ENCODE measurements at regions not wholly inside any gene's neighbourhood (a gene's known extent, or its start where the extent isn't known, plus 50 kb on each side); places are given as distances from the start of the nearest gene placed in this dataset.

DNA sequence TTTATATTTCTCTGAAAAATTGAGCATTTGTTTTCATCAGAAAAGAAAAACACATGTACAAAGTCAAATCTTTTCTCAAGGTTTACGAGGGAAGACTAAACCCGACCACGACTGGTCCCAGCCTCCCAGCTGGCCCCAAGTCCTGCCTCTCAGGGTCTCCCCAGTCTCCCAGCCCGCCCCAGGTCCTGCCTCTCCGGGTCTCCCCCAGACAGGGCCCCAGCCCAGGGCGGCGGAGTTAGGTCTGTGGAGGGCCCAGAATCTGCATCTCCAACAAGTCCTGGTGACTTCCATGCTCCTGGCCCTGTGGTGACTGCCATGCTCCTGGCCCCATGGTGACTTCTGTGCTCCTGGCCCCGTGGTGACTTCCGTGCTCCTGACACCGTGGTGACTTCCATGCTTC, 359.9 kb downstream of the IRX2 start:
- TF ChIP-seq, protein P1, sequence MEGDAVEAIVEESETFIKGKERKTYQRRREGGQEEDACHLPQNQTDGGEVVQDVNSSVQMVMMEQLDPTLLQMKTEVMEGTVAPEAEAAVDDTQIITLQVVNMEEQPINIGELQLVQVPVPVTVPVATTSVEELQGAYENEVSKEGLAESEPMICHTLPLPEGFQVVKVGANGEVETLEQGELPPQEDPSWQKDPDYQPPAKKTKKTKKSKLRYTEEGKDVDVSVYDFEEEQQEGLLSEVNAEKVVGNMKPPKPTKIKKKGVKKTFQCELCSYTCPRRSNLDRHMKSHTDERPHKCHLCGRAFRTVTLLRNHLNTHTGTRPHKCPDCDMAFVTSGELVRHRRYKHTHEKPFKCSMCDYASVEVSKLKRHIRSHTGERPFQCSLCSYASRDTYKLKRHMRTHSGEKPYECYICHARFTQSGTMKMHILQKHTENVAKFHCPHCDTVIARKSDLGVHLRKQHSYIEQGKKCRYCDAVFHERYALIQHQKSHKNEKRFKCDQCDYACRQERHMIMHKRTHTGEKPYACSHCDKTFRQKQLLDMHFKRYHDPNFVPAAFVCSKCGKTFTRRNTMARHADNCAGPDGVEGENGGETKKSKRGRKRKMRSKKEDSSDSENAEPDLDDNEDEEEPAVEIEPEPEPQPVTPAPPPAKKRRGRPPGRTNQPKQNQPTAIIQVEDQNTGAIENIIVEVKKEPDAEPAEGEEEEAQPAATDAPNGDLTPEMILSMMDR (IDR thresholded peaks at IDR 0.05) = no peak
- TF ChIP-seq POLR2A (IDR thresholded peaks at IDR 0.05) = no peak
- TF ChIP-seq EP300 (IDR thresholded peaks at IDR 0.05) = no peak
- no peak for TF ChIP-seq POLR2AphosphoS5 (IDR thresholded peaks at IDR 0.05)

Data from suprapubic skin (tissue), 4 donors.